Testis (tissue), 2 donors: ENCODE measurements at regions not wholly inside any gene's neighbourhood (a gene's known extent, or its start where the extent isn't known, plus 50 kb on each side); places are given as distances from the start of the nearest gene placed in this dataset.

Experiments
- DNase-seq: peaks from one replicate; pipeline ENCODE4 v3.0.0-alpha.2; 2019
- H3K27ac ChIP-seq, 2 donors: fragments of 200-600 bp; sonication (generic); one replicate each; pipeline ENCODE4 v1.5.1; 2019
- H3K27me3 ChIP-seq: fragments of 200-600 bp; sonication (generic); one replicate; pipeline ENCODE4 v1.5.1; 2019
- H3K36me3 ChIP-seq: fragments of 200-600 bp; sonication (generic); one replicate; pipeline ENCODE4 v1.5.1; 2017; ENCODE audit warnings: low read depth; ENCODE audit errors: missing control alignments
- H3K4me1 ChIP-seq: fragments of 200-600 bp; sonication (generic); one replicate; pipeline ENCODE4 v1.5.1; 2019
- H3K4me3 ChIP-seq, 2 donors: fragments of 200-600 bp; sonication (generic); one replicate each; pipeline ENCODE4 v1.5.1; 2017 to 2019
- H3K9me3 ChIP-seq: fragments of 200-600 bp; sonication (generic); one replicate; pipeline ENCODE4 v1.5.1; 2017
- POLR2A ChIP-seq: fragments of 450-650 bp; IDR thresholded peaks from one replicate; pipeline ENCODE4 v1.6.1; 2017; ENCODE audit warnings: antibody characterized with exemption, mild to moderate bottlenecking, moderate library complexity
- WGBS, 2 donors: methylation state at CpG; one replicate each; pipeline ENCODE4 v1.1.5; 2018; 5-methylcytosine and 5-hydroxymethylcytosine counted together
- intact Hi-C: fragments of 100-400 bp; cut with DNase I; formaldehyde crosslinking; loops from one replicate; pipeline ENCODE4 v1.15.1; 2023; ENCODE audit warnings: low total_unique reads
- TF ChIP-seq, protein P1 (sequence below), 3 experiments: fragments of 450-650 bp in 2 of 3; fragments of 200-600 bp in 1 of 3; sonication (generic) in 1 of 3; IDR thresholded peaks; one replicate each; pipeline ENCODE4 v1.5.1; 2016 to 2019; ENCODE audit warnings: antibody characterized with exemption in 3 of 3, mild to moderate bottlenecking in 2 of 3, moderate library complexity in 1 of 3

DNA sequence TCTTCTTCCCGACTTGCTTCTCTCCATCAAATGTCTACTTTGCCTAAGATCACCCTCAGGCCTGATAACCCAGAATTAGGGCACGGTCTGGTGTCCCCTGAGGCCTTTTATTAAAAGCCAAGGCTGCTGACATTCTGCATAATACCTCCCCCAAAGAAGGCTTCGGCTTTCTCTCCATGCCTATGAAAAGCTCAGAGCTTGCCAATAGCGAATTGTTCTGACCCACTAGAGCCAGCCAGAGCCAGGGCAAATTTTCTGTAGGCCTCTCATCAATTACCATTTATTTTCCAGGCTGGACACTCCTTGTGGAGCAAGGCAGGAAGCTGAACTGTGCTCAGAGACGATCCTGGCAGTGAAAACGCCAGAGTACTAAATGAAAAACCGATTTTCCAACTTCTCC lies 64.3 kb upstream of the ADRB1 start:
- Histone ChIP-seq H3K27ac (no peak overlapping the region), H3K4me3 (no peak overlapping the region), H3K36me3 (no peaks in the 10 kb centered on the region), H3K9me3 (no peaks in the 10 kb centered on the region), H3K4me1 (no peaks in the 10 kb centered on the region), H3K27me3 (no peaks in the 10 kb centered on the region)
- 69 to 71% methylated on average over 7 of the region's 7 CpGs for WGBS, 2 donors
- no peak for DNase-seq
- intact Hi-C loops = no loop called here
- TF ChIP-seq, protein P1, sequence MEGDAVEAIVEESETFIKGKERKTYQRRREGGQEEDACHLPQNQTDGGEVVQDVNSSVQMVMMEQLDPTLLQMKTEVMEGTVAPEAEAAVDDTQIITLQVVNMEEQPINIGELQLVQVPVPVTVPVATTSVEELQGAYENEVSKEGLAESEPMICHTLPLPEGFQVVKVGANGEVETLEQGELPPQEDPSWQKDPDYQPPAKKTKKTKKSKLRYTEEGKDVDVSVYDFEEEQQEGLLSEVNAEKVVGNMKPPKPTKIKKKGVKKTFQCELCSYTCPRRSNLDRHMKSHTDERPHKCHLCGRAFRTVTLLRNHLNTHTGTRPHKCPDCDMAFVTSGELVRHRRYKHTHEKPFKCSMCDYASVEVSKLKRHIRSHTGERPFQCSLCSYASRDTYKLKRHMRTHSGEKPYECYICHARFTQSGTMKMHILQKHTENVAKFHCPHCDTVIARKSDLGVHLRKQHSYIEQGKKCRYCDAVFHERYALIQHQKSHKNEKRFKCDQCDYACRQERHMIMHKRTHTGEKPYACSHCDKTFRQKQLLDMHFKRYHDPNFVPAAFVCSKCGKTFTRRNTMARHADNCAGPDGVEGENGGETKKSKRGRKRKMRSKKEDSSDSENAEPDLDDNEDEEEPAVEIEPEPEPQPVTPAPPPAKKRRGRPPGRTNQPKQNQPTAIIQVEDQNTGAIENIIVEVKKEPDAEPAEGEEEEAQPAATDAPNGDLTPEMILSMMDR (IDR thresholded peaks at IDR 0.05) = no peak
- no peak for TF ChIP-seq POLR2A

DNA sequence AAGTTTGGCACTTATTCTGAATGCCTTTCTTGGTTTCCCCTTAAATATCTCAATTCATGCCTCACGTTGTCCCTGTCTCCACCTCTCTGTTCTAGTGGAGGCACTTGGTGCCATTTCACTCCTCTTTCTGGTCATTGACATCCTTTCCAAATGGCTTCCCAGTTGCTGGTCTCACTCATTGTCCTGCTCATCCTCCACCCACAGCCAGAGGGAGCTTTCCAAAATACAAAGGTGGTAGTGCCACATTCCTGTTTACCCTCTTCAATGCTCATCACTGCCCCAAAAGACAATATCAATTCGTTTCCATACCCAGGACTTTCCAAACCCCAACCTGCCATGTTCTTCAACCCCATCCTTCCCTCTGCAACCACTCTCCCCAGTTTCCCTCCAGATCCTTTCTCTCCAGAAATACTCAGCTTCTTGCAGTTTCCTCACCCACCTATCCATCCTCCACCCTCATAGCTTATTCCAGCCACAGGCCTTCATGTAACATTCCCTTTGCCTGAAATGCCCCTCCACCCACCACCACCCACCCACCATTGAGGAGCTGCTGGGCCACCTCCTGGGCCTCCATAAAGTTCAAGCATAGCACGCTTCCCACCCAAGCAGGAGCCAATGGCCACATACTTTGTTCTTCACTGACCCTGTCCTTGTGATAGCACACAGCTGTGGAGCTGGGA lies 63.1 kb upstream of the ADRB1 start:
- TF ChIP-seq POLR2A = no peak
- TF ChIP-seq, protein P1 (IDR thresholded peaks at IDR 0.05) = no peak
- no peaks in the 10 kb centered on the region for H3K36me3 ChIP-seq
- WGBS, 2 donors = 88 to 92% methylated on average over 3 of the region's 3 CpGs

DNA sequence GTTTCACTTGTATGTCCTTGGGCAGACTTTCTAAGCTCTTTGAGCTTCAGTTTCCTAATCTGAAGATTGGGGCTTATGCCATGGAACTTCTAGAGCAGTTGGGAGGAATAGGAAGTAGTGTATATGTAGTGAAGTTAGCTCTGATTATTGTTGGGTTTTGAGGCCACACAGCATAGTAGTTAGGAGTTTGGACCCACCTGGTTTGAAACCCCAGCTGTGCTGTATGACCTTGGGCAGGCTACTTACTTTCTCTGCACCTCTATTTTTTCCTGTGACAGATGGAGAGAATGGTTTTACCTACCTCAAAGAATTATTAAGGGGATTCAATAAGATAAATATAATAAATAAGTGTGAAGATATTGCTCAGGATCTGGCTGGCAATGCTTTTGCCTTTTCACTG lies 61.4 kb upstream of the ADRB1 start:
- TF ChIP-seq, protein P1 (IDR thresholded peaks at IDR 0.05) = no peak
- no peak for TF ChIP-seq POLR2A
- Histone ChIP-seq H3K9me3 (no peaks in the 10 kb centered on the region), H3K27me3 (no peaks in the 10 kb centered on the region), H3K4me3 (no peak overlapping the region), H3K4me1 (no peaks in the 10 kb centered on the region), H3K36me3 (no peaks in the 10 kb centered on the region), H3K27ac (no peak overlapping the region)
- intact Hi-C loops = no loop called here
- DNase-seq = no peak

More for the DNA sequence above, 63.1 kb upstream of the ADRB1 start:
- no peak for DNase-seq
- intact Hi-C loops = no loop called here
- Histone ChIP-seq H3K27ac (no peak overlapping the region), H3K9me3 (no peaks in the 10 kb centered on the region), H3K27me3 (no peaks in the 10 kb centered on the region), H3K4me3 (no peak overlapping the region), H3K4me1 (no peaks in the 10 kb centered on the region)

DNA sequence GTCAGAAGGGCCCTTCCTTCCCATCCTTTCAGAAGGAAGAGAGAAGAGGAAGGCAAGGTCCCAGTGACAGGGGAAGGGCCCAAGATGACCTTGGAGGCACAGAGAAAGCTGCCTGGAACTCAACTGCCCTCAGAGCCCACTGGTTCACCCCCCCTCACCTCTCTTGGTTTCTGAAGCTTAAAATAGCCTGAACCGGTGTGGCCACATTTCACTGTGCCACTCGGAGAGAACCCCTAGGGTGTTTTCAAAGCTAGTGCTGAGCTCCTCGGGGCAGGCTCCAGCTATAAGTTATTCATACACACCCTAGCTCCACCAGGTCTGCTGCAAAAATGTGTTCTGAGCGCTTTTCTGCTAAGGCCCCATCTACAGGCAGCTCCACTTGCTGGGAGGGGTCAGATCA lies 60.9 kb upstream of the ADRB1 start:
- WGBS, 2 donors = 52 to 84% methylated on average over 4 of the region's 4 CpGs
- Histone ChIP-seq H3K36me3 (no peaks in the 10 kb centered on the region), H3K27me3 (no peaks in the 10 kb centered on the region), H3K4me3 (no peak overlapping the region), H3K9me3 (no peaks in the 10 kb centered on the region), H3K27ac (no peak overlapping the region), H3K4me1 (no peaks in the 10 kb centered on the region)
- DNase-seq = no peak
- intact Hi-C loops = no loop called here
- TF ChIP-seq POLR2A = no peak

DNA sequence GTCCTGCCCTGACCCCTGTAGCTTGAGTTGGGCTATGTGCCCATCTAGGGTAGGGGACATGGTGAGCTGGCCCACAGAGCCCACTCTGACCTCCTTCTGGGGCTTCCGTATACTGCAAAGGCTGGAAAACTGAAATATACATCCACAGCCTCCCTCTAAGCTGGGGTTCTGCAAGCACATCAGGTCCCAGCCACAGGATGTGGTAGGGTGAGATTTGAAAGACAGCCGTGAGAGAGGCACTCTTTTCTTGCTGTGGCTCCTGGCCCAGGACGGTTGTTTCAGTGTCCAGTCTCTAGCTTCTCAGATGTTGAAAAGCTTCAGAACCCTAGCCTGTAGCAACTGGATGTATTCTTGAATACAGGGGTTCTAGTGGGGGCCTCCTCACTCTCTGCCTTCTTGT lies 60.1 kb upstream of the ADRB1 start:
- H3K27me3 ChIP-seq = no peaks in the 10 kb centered on the region
- DNase-seq = no peak

More for the DNA sequence above, 60.1 kb upstream of the ADRB1 start:
- no peak for TF ChIP-seq POLR2A
- TF ChIP-seq, protein P1 (IDR thresholded peaks at IDR 0.05) = no peak
- no peaks in the 10 kb centered on the region for H3K9me3 ChIP-seq
- H3K4me3 ChIP-seq = no peak overlapping the region
- H3K4me1 ChIP-seq = no peaks in the 10 kb centered on the region
- H3K27ac ChIP-seq = no peak overlapping the region
- no peaks in the 10 kb centered on the region for H3K36me3 ChIP-seq
- WGBS, 2 donors = 79 to 100% methylated on average over 3 of the region's 3 CpGs
- intact Hi-C loops = no loop called here
